SK-N-SH (cell line): ENCODE measurements at regions not wholly inside any gene's neighbourhood (a gene's known extent, or its start where the extent isn't known, plus 50 kb on each side); places are given as distances from the start of the nearest gene placed in this dataset.

ENCODE experiments used
- CTCF ChIA-PET: fragments of 300-600, 350-600 bp; formaldehyde crosslinking; extraction: SDS; loops from one replicate; lab custom pipeline; 2021; lab: Yijun Ruan, JAX
- POLR2A ChIA-PET: fragments of 350-600 bp; sonication (Branson Sonifier 250); formaldehyde crosslinking; extraction: SDS; loops from one replicate; lab custom pipeline; 2020; ENCODE audit warnings: antibody characterized with exemption, inconsistent platforms; lab: Yijun Ruan, JAX
- DNase-seq: peaks from one replicate; pipeline ENCODE4 v3.0.0; 2012
- H2AFZ ChIP-seq: fragments of 200-600 bp; sonication (generic); 2 replicates; pipeline ENCODE4 v1.8.1; 2016; ENCODE audit warnings: antibody characterized with exemption, mild to moderate bottlenecking, low read depth
- H3F3A ChIP-seq: fragments of 200-600 bp; sonication (generic); replicated peaks from 2 replicates; pipeline ENCODE3; 2016; ENCODE audit warnings: antibody characterized with exemption, mild to moderate bottlenecking; ENCODE audit not compliant: insufficient read depth
- H3K27ac ChIP-seq, 2 experiments: fragments of 200-500 bp in 1 of 2; fragments of 200-600 bp in 1 of 2; sonication (Bioruptor generic) in 1 of 2; sonication (generic), shearing (Covaris generic) in 1 of 2; 2 replicates each; pipeline versions ENCODE4 v1.5.1 to v1.6.1; 2014 to 2016; ENCODE audit warnings: low read depth in 2 of 2, inconsistent platforms in 1 of 2, low read length in 1 of 2, mild to moderate bottlenecking in 1 of 2, mixed read lengths in 1 of 2
- H3K27me3 ChIP-seq: fragments of 200-600 bp; sonication (generic), shearing (Covaris generic); 2 replicates; pipeline ENCODE4 v1.6.1; 2016; ENCODE audit warnings: mixed run types; ENCODE audit not compliant: insufficient read depth
- H3K36me3 ChIP-seq, 2 experiments: fragments of 200-500 bp in 1 of 2; fragments of 200-600 bp in 1 of 2; sonication (Bioruptor generic) in 1 of 2; sonication (generic) in 1 of 2; replicated peaks in 1 of 2; 2 replicates each; pipeline versions ENCODE3 to v1.5.1; 2014 to 2016; ENCODE audit warnings: low read length in 1 of 2, mild to moderate bottlenecking in 1 of 2; ENCODE audit not compliant: insufficient read depth in 2 of 2, control insufficient read depth in 1 of 2
- H3K4me1 ChIP-seq, 2 experiments: fragments of 200-500 bp in 1 of 2; fragments of 200-600 bp in 1 of 2; sonication (Bioruptor generic) in 1 of 2; sonication (generic), shearing (Covaris generic) in 1 of 2; 2 replicates each; pipeline versions ENCODE4 v1.5.1 to v1.6.1; 2014 to 2016; ENCODE audit warnings: low read depth in 1 of 2, low read length in 1 of 2, mixed run types in 1 of 2; ENCODE audit not compliant: insufficient read depth in 2 of 2, control insufficient read depth in 1 of 2
- H3K4me2 ChIP-seq: fragments of 200-600 bp; sonication (generic), shearing (Covaris generic); 2 replicates; pipeline ENCODE4 v1.6.1; 2017; ENCODE audit warnings: mixed run types
- H3K4me3 ChIP-seq, 2 experiments: fragments of 200-500 bp in 1 of 2; fragments of 200-600 bp in 1 of 2; sonication (Bioruptor generic) in 1 of 2; sonication (generic), shearing (Covaris generic) in 1 of 2; 2 replicates each; pipeline versions ENCODE4 v1.5.1 to v1.8.1; 2014 to 2016; ENCODE audit warnings: low read depth in 2 of 2, inconsistent platforms in 1 of 2, low read length in 1 of 2, mild to moderate bottlenecking in 1 of 2, mixed read lengths in 1 of 2, moderate library complexity in 1 of 2
- H3K79me2 ChIP-seq: fragments of 200-600 bp; sonication (generic); 2 replicates; pipeline ENCODE4 v1.8.1; 2017; ENCODE audit warnings: mild to moderate bottlenecking; ENCODE audit not compliant: insufficient read depth
- H3K9ac ChIP-seq: fragments of 200-600 bp; sonication (generic); 2 replicates; pipeline ENCODE4 v1.6.1; 2017; ENCODE audit warnings: mixed run types
- H3K9me2 ChIP-seq: fragments of 200-600 bp; sonication (generic); 2 replicates; pipeline ENCODE4 v1.6.1; 2017; ENCODE audit warnings: mixed run types
- H3K9me3 ChIP-seq: fragments of 200-600 bp; sonication (generic); 2 replicates; pipeline ENCODE4 v1.6.1; 2017; ENCODE audit warnings: mixed run types, mild to moderate bottlenecking, moderate library complexity
- H4K20me1 ChIP-seq: fragments of 200-600 bp; sonication (generic); 2 replicates; pipeline ENCODE4 v1.6.1; 2017; ENCODE audit warnings: mild to moderate bottlenecking, mixed run types; ENCODE audit not compliant: insufficient read depth
- CHD2 ChIP-seq: fragments of 150-350 bp; IDR thresholded peaks from 2 replicates; pipeline ENCODE4 v1.6.1; 2018; ENCODE audit warnings: low read length; ENCODE audit not compliant: partially characterized antibody
- CTCF ChIP-seq: fragments of 200-600 bp; sonication (generic); IDR thresholded peaks from 2 replicates; pipeline ENCODE4 v1.6.1; 2017; ENCODE audit warnings: antibody characterized with exemption, mild to moderate bottlenecking, moderate library complexity
- ELF1 ChIP-seq: IDR thresholded peaks from 2 replicates; pipeline ENCODE4 v1.4.0; 2012
- EP300 ChIP-seq, 2 experiments: IDR thresholded peaks; 2 replicates each; pipeline versions ENCODE4 v1.4.0 to v1.6.1; 2012; ENCODE audit warnings: borderline replicate concordance in 1 of 2, low read depth in 1 of 2, low read length in 1 of 2
- FOSL2 ChIP-seq: IDR thresholded peaks from 2 replicates; pipeline ENCODE4 v1.4.0; 2012; ENCODE audit warnings: low read depth, mild to moderate bottlenecking, moderate library complexity, borderline replicate concordance
- FOXJ3 ChIP-seq: sonication (generic); formaldehyde crosslinking; IDR thresholded peaks from 2 replicates; pipeline ENCODE4 v1.5.1; 2020; ENCODE audit warnings: mild to moderate bottlenecking, missing genetic modification reagents
- GABPA ChIP-seq: IDR thresholded peaks from 2 replicates; pipeline ENCODE4 v1.4.0; 2012; ENCODE audit warnings: low read depth, mild to moderate bottlenecking
- JUND ChIP-seq: IDR thresholded peaks from 2 replicates; pipeline ENCODE4 v1.4.0; 2012
- PBX3 ChIP-seq: IDR thresholded peaks from 2 replicates; pipeline ENCODE4; 2012
- REST ChIP-seq: IDR thresholded peaks from 2 replicates; pipeline ENCODE4 v1.6.1; 2012; ENCODE audit warnings: mild to moderate bottlenecking, low read depth, low read length, moderate library complexity
- RXRA ChIP-seq: IDR thresholded peaks from 2 replicates; pipeline ENCODE4 v1.4.0; 2012; ENCODE audit warnings: low read depth, mild to moderate bottlenecking, borderline replicate concordance
- SIN3A ChIP-seq: IDR thresholded peaks from 2 replicates; pipeline ENCODE4 v1.6.1; 2012; ENCODE audit warnings: low read depth, mild to moderate bottlenecking, low read length, moderate library complexity, borderline replicate concordance
- TCF12 ChIP-seq: IDR thresholded peaks from 2 replicates; pipeline ENCODE4 v1.4.0; 2012
- TEAD4 ChIP-seq: IDR thresholded peaks from 2 replicates; pipeline ENCODE4 v1.4.0; 2012; ENCODE audit warnings: mild to moderate bottlenecking, borderline replicate concordance; ENCODE audit not compliant: insufficient read depth
- USF2 ChIP-seq: fragments of 150-350 bp; IDR thresholded peaks from 2 replicates; pipeline ENCODE4 v1.6.1; 2017; ENCODE audit warnings: antibody characterized with exemption, low read length, low read depth, borderline replicate concordance
- WGBS: methylation state at CpG from one replicate; pipeline ENCODE4 v1.1.6; 2017; ENCODE audit warnings: low lambda C conversion rate; 5-methylcytosine and 5-hydroxymethylcytosine counted together

- DNase-seq: no peak
- ChIA-PET CTCF (no interaction called here), POLR2A (no interaction called here)
Observed at GRCh38 chr5:102651466-102651865, 103.6 kb upstream of the PAM start.

More at GRCh38 chr5:102651466-102651865, 103.6 kb upstream of the PAM start:
- no peak overlapping the region for H3K4me3 ChIP-seq
- H3K27me3 ChIP-seq: no peaks in the 10 kb centered on the region
- H2AFZ ChIP-seq: no peak overlapping the region
- H3K4me1 ChIP-seq: peaks cover 0 to 6% of the 10 kb centered on the region in 2 experiments; a peak in 2 of 4 replicates
- H4K20me1 ChIP-seq: no peaks in the 10 kb centered on the region
- H3K36me3 ChIP-seq: no peaks in the 10 kb centered on the region
- H3K9me2 ChIP-seq: no peaks in the 10 kb centered on the region
- H3K79me2 ChIP-seq: no peaks in the 10 kb centered on the region
- WGBS: 87% methylated on average over 3 of the region's 3 CpGs
- H3K27ac ChIP-seq: no peak overlapping the region
- H3K9ac ChIP-seq: no peak overlapping the region
- no peaks in the 10 kb centered on the region for H3F3A ChIP-seq
- H3K4me2 ChIP-seq: no peak overlapping the region
- TF ChIP-seq CHD2 (no peak), PBX3 (no peak), TCF12 (no peak), REST (no peak), TEAD4 (no peak), ELF1 (no peak), FOXJ3 (CRISPR knock-in tag) (no peak), GABPA (no peak), FOSL2 (no peak), USF2 (no peak), EP300 (IDR thresholded peaks at IDR 0.05; ENCODE audit: borderline replicate concordance in 1 of 2, low read depth in 1 of 2, low read length in 1 of 2) (no peak), RXRA (no peak), JUND (no peak), CTCF (no peak), SIN3A (no peak)
- no peaks in the 10 kb centered on the region for H3K9me3 ChIP-seq
